ENCODE measurements at regions not wholly inside any gene's neighbourhood (a gene's known extent, or its start where the extent isn't known, plus 50 kb on each side); places are given as distances from the start of the nearest gene placed in this dataset.

DNA sequence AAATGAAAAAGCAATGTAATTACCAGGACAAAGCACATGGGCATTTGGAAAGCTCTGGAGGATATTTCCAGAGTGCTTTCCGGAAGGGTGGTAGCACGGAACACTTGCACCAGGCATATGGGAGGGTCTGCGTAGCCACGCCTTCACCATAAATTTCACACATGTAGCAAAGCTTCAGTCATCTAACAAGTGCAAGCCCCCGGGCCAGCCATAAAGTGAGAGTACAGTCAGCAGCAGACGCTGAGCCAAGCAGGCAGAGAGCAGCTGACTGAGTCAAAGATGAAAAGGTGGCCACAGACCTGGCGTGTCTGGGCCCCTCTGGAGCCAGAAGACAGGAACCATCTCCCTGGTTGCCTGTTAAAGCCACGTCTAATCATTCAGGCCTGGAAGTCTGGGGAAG, 130.6 kb downstream of the SEC14L1 start:
- TF ChIP-seq, protein P1, sequence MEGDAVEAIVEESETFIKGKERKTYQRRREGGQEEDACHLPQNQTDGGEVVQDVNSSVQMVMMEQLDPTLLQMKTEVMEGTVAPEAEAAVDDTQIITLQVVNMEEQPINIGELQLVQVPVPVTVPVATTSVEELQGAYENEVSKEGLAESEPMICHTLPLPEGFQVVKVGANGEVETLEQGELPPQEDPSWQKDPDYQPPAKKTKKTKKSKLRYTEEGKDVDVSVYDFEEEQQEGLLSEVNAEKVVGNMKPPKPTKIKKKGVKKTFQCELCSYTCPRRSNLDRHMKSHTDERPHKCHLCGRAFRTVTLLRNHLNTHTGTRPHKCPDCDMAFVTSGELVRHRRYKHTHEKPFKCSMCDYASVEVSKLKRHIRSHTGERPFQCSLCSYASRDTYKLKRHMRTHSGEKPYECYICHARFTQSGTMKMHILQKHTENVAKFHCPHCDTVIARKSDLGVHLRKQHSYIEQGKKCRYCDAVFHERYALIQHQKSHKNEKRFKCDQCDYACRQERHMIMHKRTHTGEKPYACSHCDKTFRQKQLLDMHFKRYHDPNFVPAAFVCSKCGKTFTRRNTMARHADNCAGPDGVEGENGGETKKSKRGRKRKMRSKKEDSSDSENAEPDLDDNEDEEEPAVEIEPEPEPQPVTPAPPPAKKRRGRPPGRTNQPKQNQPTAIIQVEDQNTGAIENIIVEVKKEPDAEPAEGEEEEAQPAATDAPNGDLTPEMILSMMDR (IDR thresholded peaks at IDR 0.05; ENCODE audit: low read depth, low read length, missing input control), result no peak
- TF ChIP-seq TAF1 (conservative IDR thresholded peaks at IDR 0.05), result no peak
- TF ChIP-seq, protein P2, sequence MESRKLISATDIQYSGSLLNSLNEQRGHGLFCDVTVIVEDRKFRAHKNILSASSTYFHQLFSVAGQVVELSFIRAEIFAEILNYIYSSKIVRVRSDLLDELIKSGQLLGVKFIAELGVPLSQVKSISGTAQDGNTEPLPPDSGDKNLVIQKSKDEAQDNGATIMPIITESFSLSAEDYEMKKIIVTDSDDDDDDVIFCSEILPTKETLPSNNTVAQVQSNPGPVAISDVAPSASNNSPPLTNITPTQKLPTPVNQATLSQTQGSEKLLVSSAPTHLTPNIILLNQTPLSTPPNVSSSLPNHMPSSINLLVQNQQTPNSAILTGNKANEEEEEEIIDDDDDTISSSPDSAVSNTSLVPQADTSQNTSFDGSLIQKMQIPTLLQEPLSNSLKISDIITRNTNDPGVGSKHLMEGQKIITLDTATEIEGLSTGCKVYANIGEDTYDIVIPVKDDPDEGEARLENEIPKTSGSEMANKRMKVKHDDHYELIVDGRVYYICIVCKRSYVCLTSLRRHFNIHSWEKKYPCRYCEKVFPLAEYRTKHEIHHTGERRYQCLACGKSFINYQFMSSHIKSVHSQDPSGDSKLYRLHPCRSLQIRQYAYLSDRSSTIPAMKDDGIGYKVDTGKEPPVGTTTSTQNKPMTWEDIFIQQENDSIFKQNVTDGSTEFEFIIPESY (IDR thresholded peaks at IDR 0.05), result no peak

All from liver (tissue), 3 donors.